Liver (tissue), 3 donors: ENCODE measurements at regions not wholly inside any gene's neighbourhood (a gene's known extent, or its start where the extent isn't known, plus 50 kb on each side); places are given as distances from the start of the nearest gene placed in this dataset.
A peak's percentile ranks its signal among the peaks of the same experiment; 100 is the strongest.

Experiments used
- ATF3 ChIP-seq: IDR thresholded peaks from 2 replicates; pipeline ENCODE4 v1.6.1; 2016; ENCODE audit warnings: antibody characterized with exemption
- EGR1 ChIP-seq, 2 donors: IDR thresholded peaks; 2 replicates each; pipeline ENCODE4 v1.6.1; 2016 to 2018; ENCODE audit warnings: antibody characterized with exemption in 2 of 2, low read depth in 2 of 2
- FOXA1 ChIP-seq: IDR thresholded peaks from 2 replicates; pipeline ENCODE4 v1.6.1; 2016; ENCODE audit warnings: antibody characterized with exemption
- GABPA ChIP-seq, 2 donors: IDR thresholded peaks in 1 of 2; conservative IDR thresholded peaks in 1 of 2; 2 replicates each; pipeline ENCODE4 v1.6.1; 2016; ENCODE audit warnings: antibody characterized with exemption in 2 of 2, mild to moderate bottlenecking in 1 of 2, moderate library complexity in 1 of 2
- HNF4A ChIP-seq, 2 donors: conservative IDR thresholded peaks; 2 replicates each; pipeline ENCODE4 v1.6.1; 2016; ENCODE audit warnings: antibody characterized with exemption in 2 of 2, mild to moderate bottlenecking in 2 of 2
- HNF4G ChIP-seq: IDR thresholded peaks from 2 replicates; pipeline ENCODE4 v1.6.1; 2016; ENCODE audit warnings: antibody characterized with exemption
- JUND ChIP-seq, 2 donors: IDR thresholded peaks; 2 replicates each; pipeline ENCODE4 v1.6.1; 2016; ENCODE audit warnings: antibody characterized with exemption in 2 of 2
- RAD21 ChIP-seq, 2 donors: IDR thresholded peaks; 2 replicates each; pipeline ENCODE4 v1.6.1; 2016; ENCODE audit warnings: antibody characterized with exemption in 2 of 2, mild to moderate bottlenecking in 2 of 2
- REST ChIP-seq: IDR thresholded peaks from 2 replicates; pipeline ENCODE4 v1.6.1; 2016; ENCODE audit warnings: antibody characterized with exemption, mild to moderate bottlenecking
- RXRA ChIP-seq, 2 donors: IDR thresholded peaks; 2 replicates each; pipeline ENCODE4 v1.6.1; 2017 to 2018; ENCODE audit warnings: antibody characterized with exemption in 2 of 2, mild to moderate bottlenecking in 1 of 2
- SP1 ChIP-seq: IDR thresholded peaks from 2 replicates; pipeline ENCODE4 v1.6.1; 2018; ENCODE audit warnings: antibody characterized with exemption, mild to moderate bottlenecking
- ZBTB33 ChIP-seq: IDR thresholded peaks from 2 replicates; pipeline ENCODE4 v1.6.1; 2016; ENCODE audit warnings: antibody characterized with exemption
- TF ChIP-seq, protein P1 (sequence below): fragments of 150-350 bp; IDR thresholded peaks from 2 replicates; pipeline ENCODE4 v1.5.1; 2017; ENCODE audit warnings: improper control_type of control experiment, low read depth, low read length; ENCODE audit not compliant: missing input control
- TF ChIP-seq, protein P2 (sequence below): IDR thresholded peaks from 2 replicates; pipeline ENCODE4 v1.6.1; 2016; ENCODE audit warnings: antibody characterized with exemption
- donor health status: healthy.
- donor health status: healthy.

- TF ChIP-seq, protein P1, sequence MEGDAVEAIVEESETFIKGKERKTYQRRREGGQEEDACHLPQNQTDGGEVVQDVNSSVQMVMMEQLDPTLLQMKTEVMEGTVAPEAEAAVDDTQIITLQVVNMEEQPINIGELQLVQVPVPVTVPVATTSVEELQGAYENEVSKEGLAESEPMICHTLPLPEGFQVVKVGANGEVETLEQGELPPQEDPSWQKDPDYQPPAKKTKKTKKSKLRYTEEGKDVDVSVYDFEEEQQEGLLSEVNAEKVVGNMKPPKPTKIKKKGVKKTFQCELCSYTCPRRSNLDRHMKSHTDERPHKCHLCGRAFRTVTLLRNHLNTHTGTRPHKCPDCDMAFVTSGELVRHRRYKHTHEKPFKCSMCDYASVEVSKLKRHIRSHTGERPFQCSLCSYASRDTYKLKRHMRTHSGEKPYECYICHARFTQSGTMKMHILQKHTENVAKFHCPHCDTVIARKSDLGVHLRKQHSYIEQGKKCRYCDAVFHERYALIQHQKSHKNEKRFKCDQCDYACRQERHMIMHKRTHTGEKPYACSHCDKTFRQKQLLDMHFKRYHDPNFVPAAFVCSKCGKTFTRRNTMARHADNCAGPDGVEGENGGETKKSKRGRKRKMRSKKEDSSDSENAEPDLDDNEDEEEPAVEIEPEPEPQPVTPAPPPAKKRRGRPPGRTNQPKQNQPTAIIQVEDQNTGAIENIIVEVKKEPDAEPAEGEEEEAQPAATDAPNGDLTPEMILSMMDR: no peak
- TF ChIP-seq FOXA1: no peak
- TF ChIP-seq ATF3: no peak
- TF ChIP-seq RAD21 (IDR thresholded peaks at IDR 0.05): peak in 1 of 2 donors; percentile 19
- TF ChIP-seq REST: no peak
- peak; percentile 46 to 49 for TF ChIP-seq RXRA (IDR thresholded peaks at IDR 0.05)
- no peak for TF ChIP-seq JUND (IDR thresholded peaks at IDR 0.05)
- TF ChIP-seq, protein P2, sequence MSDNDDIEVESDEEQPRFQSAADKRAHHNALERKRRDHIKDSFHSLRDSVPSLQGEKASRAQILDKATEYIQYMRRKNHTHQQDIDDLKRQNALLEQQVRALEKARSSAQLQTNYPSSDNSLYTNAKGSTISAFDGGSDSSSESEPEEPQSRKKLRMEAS: no peak
- peak; percentile 21 for TF ChIP-seq SP1
- TF ChIP-seq GABPA (IDR thresholded peaks at IDR 0.05 in 1 of 2, conservative IDR thresholded peaks at IDR 0.05 in 1 of 2): peak in 1 of 2 donors; percentile 17
- no peak for TF ChIP-seq EGR1 (IDR thresholded peaks at IDR 0.05; ENCODE audit: low read depth in 2 of 2)
- no peak for TF ChIP-seq HNF4G
- TF ChIP-seq HNF4A (conservative IDR thresholded peaks at IDR 0.05): no peak
- TF ChIP-seq ZBTB33: no peak
These were observed 109.6 kb upstream of the RBMS3 start for GRCh38 chr3:29171043-29171990.
